WTC11 (cell line): ENCODE measurements at regions not wholly inside any gene's neighbourhood (a gene's known extent, or its start where the extent isn't known, plus 50 kb on each side); places are given as distances from the start of the nearest gene placed in this dataset.

Experiments used
- ATF3 ChIP-seq: sonication (generic); formaldehyde crosslinking; conservative IDR thresholded peaks from 2 replicates; pipeline ENCODE4 v1.8.1; 2022; ENCODE audit warnings: mild to moderate bottlenecking, missing genetic modification reagents
- ATF6 ChIP-seq: sonication (generic); formaldehyde crosslinking; IDR thresholded peaks from 2 replicates; pipeline ENCODE4 v1.8.1; 2023; ENCODE audit warnings: mild to moderate bottlenecking, missing genetic modification reagents
- CBFB ChIP-seq: sonication (generic); formaldehyde crosslinking; IDR thresholded peaks from 2 replicates; pipeline ENCODE4 v1.8.1; 2022; ENCODE audit warnings: mild to moderate bottlenecking, low read depth, missing genetic modification reagents
- NFE2L1 ChIP-seq: sonication (generic); formaldehyde crosslinking; IDR thresholded peaks from 2 replicates; pipeline ENCODE4 v1.8.1; 2023; ENCODE audit warnings: missing genetic modification reagents
- TCF7 ChIP-seq: sonication (generic); formaldehyde crosslinking; IDR thresholded peaks from 2 replicates; pipeline ENCODE4 v1.8.0; 2022; ENCODE audit warnings: mild to moderate bottlenecking, low read depth, missing genetic modification reagents, moderate library complexity
- USF2 ChIP-seq: sonication (generic); formaldehyde crosslinking; IDR thresholded peaks from 2 replicates; pipeline ENCODE4 v1.8.1; 2023; ENCODE audit warnings: mild to moderate bottlenecking, missing genetic modification reagents, moderate library complexity
- TF ChIP-seq, protein P1 (sequence below): fragments of 200-600 bp; IDR thresholded peaks from 2 replicates; pipeline ENCODE4 v1.8.0; 2022; ENCODE audit warnings: antibody characterized with exemption
- TF ChIP-seq, protein P2 (sequence below): sonication (generic); formaldehyde crosslinking; IDR thresholded peaks from 2 replicates; pipeline ENCODE4 v1.8.0; 2022; ENCODE audit warnings: mild to moderate bottlenecking, missing genetic modification reagents

DNA sequence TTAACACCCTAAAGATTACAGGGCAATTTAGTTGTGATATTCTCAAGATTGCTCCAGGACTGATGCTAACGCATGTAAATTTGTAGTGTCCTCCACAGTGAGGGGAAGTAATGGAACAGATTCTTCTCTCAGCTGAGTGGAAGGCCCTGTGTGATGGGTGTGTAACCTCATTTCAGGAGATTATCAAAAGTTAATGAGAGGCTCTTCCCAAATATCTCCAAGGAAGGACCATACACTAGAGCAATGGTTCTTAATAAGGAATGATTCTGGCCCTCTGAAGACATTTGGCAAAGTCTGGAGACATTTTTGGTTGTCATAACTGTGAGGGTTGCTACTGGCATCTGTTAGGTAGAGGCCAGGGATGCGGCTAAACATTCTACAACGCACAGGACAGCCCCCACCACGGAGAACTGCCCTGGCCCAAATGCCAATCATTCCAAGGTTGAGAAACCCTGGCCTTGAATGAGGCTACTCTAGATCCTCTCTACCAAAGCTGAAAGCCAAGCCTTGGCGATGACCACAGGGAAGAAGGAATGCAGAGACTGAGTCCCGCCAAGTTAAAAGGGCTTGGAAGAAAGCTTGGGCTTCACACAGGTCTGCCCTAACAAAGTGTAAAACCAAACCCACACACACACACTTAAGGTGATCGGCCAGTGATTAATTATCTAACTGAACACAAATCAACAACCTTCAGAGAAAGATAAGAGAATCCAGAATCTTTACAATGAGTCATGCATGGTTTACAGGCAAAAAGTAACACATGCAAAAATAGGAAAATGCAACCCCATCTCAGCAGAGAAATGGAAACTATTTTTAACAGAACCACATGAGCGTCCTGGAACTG is 135.8 kb downstream of the SYF2 start:
- TF ChIP-seq ATF6 (CRISPR knock-in tag) (no peak), TCF7 (CRISPR knock-in tag) (no peak), CBFB (CRISPR knock-in tag) (no peak), NFE2L1 (CRISPR knock-in tag) (no peak), USF2 (CRISPR knock-in tag) (no peak), ATF3 (CRISPR knock-in tag) (no peak)
- TF ChIP-seq, protein P1, sequence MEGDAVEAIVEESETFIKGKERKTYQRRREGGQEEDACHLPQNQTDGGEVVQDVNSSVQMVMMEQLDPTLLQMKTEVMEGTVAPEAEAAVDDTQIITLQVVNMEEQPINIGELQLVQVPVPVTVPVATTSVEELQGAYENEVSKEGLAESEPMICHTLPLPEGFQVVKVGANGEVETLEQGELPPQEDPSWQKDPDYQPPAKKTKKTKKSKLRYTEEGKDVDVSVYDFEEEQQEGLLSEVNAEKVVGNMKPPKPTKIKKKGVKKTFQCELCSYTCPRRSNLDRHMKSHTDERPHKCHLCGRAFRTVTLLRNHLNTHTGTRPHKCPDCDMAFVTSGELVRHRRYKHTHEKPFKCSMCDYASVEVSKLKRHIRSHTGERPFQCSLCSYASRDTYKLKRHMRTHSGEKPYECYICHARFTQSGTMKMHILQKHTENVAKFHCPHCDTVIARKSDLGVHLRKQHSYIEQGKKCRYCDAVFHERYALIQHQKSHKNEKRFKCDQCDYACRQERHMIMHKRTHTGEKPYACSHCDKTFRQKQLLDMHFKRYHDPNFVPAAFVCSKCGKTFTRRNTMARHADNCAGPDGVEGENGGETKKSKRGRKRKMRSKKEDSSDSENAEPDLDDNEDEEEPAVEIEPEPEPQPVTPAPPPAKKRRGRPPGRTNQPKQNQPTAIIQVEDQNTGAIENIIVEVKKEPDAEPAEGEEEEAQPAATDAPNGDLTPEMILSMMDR: no peak
- TF ChIP-seq, protein P2, sequence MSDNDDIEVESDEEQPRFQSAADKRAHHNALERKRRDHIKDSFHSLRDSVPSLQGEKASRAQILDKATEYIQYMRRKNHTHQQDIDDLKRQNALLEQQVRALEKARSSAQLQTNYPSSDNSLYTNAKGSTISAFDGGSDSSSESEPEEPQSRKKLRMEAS (CRISPR knock-in tag): no peak
